HG03045 (cell line): ENCODE measurements at regions not wholly inside any gene's neighbourhood (a gene's known extent, or its start where the extent isn't known, plus 50 kb on each side); places are given as distances from the start of the nearest gene placed in this dataset.

Source experiments
- ATAC-seq: cut with Tn5 transposase; IDR thresholded peaks from one replicate; pipeline ENCODE4 v1.9.1; 2021; ENCODE audit warnings: mild to moderate bottlenecking, moderate library complexity; ENCODE audit not compliant: unreplicated experiment

- no peak for ATAC-seq
Measured at GRCh38 chr17:77266891-77267341, 126.1 kb downstream of the SEC14L1 start.

- no peak for ATAC-seq
Measured at GRCh38 chr17:77269696-77270681, 129.2 kb downstream of the SEC14L1 start.

GRCh38 chr17:77271411-77271810 lies 130.6 kb downstream of the SEC14L1 start:
- ATAC-seq: no peak

- no peak for ATAC-seq
Measured at GRCh38 chr17:77273397-77274085, 132.8 kb downstream of the SEC14L1 start.

- ATAC-seq: no peak
Measured at GRCh38 chr17:77274096-77274845, 133.5 kb downstream of the SEC14L1 start.

GRCh38 chr17:77279448-77280303 lies 138.9 kb downstream of the SEC14L1 start:
- ATAC-seq: no peak

- ATAC-seq: no peak
Measured at GRCh38 chr17:77280304-77281121, 139.7 kb downstream of the SEC14L1 start.

- peak; percentile 70 for ATAC-seq
Measured at GRCh38 chr17:77281122-77281903, 140.5 kb downstream of the SEC14L1 start.

GRCh38 chr17:77281904-77282367 lies 141.2 kb downstream of the SEC14L1 start:
- peak; percentile 9 for ATAC-seq

GRCh38 chr17:77282524-77283515 lies 142.1 kb downstream of the SEC14L1 start:
- ATAC-seq: no peak

GRCh38 chr17:77284023-77284617 lies 143.4 kb downstream of the SEC14L1 start:
- no peak for ATAC-seq

GRCh38 chr17:77285594-77286390 lies 145.0 kb downstream of the SEC14L1 start:
- ATAC-seq: no peak

- ATAC-seq: no peak
Measured at GRCh38 chr17:77286391-77286640, 145.5 kb downstream of the SEC14L1 start.

GRCh38 chr17:77286641-77287431 lies 146.1 kb downstream of the SEC14L1 start:
- ATAC-seq: no peak

GRCh38 chr17:77287432-77288068 lies 146.8 kb downstream of the SEC14L1 start:
- no peak for ATAC-seq
